ENCODE measurements at regions not wholly inside any gene's neighbourhood (a gene's known extent, or its start where the extent isn't known, plus 50 kb on each side); places are given as distances from the start of the nearest gene placed in this dataset.

GRCh38 chr6:71106276-71106675 lies 149.4 kb upstream of the B3GAT2 start:
- H3K27me3 ChIP-seq, result no peaks in the 10 kb centered on the region
- DNase-seq, result no peak
- WGBS, 2 donors, result 88 to 98% methylated on average over 3 of the region's 3 CpGs
- H3K27ac ChIP-seq, result no peak overlapping the region
- peaks cover 9% of the 10 kb centered on the region for H3K4me1 ChIP-seq
- H3K4me3 ChIP-seq, result no peak overlapping the region
- H3K36me3 ChIP-seq (replicated peaks in 1 of 2; ENCODE audit: insufficient read depth in 1 of 2, low read depth in 2 of 2), result no peaks in the 10 kb centered on the region
- peaks cover 0 to 3% (median 0%) of the 10 kb centered on the region in 3 donors for H3K9me3 ChIP-seq
- no peak for TF ChIP-seq POLR2A (IDR thresholded peaks at IDR 0.05)
- no peak for TF ChIP-seq CTCF (IDR thresholded peaks at IDR 0.05)
- ATAC-seq, result no peak
- intact Hi-C loops (cut with DNase I), result no loop called here

GRCh38 chr6:71107911-71108420 lies 151.1 kb upstream of the B3GAT2 start:
- Histone ChIP-seq H3K27me3 (no peaks in the 10 kb centered on the region), H3K4me3 (no peak overlapping the region), H3K9me3 (no peaks in the 10 kb centered on the region), H3K27ac (peak overlapping the region in 2 of 4 donors; percentile 5 to 8), H3K36me3 (replicated peaks in 1 of 2; ENCODE audit: insufficient read depth in 1 of 2, low read depth in 2 of 2) (no peaks in the 10 kb centered on the region), H3K4me1 (peaks cover 9% of the 10 kb centered on the region)
- intact Hi-C loops (cut with DNase I), result no loop called here
- TF ChIP-seq CTCF (IDR thresholded peaks at IDR 0.05), result no peak
- TF ChIP-seq POLR2A (IDR thresholded peaks at IDR 0.05), result no peak
- 19 to 25% methylated on average over 6 of the region's 6 CpGs for WGBS, 2 donors
- DNase-seq, result peak in 1 of 4 donors; percentile 6
- ATAC-seq, result peak; percentile 56

GRCh38 chr6:71114544-71114943 lies 157.7 kb upstream of the B3GAT2 start:
- no peaks in the 10 kb centered on the region for H3K27me3 ChIP-seq
- no peaks in the 10 kb centered on the region for H3K36me3 ChIP-seq (replicated peaks in 1 of 2; ENCODE audit: insufficient read depth in 1 of 2, low read depth in 2 of 2)
- no peak overlapping the region for H3K27ac ChIP-seq
- ATAC-seq (no peak), DNase-seq (no peak)
- TF ChIP-seq POLR2A (IDR thresholded peaks at IDR 0.05), result no peak
- TF ChIP-seq CTCF (IDR thresholded peaks at IDR 0.05), result no peak
- WGBS, 2 donors, result 11 to 14% methylated on average over 4 of the region's 4 CpGs
- no peaks in the 10 kb centered on the region for H3K9me3 ChIP-seq
- no peak overlapping the region for H3K4me3 ChIP-seq
- intact Hi-C loops (cut with DNase I), result no loop called here
- H3K4me1 ChIP-seq, result no peaks in the 10 kb centered on the region

GRCh38 chr6:71114986-71115385 lies 158.1 kb upstream of the B3GAT2 start:
- DNase-seq, result no peak
- intact Hi-C loops (cut with DNase I), result no loop called here
- TF ChIP-seq CTCF (IDR thresholded peaks at IDR 0.05) (no peak), POLR2A (IDR thresholded peaks at IDR 0.05) (no peak)
- no peak overlapping the region for H3K4me3 ChIP-seq
- H3K36me3 ChIP-seq (replicated peaks in 1 of 2; ENCODE audit: insufficient read depth in 1 of 2, low read depth in 2 of 2), result no peaks in the 10 kb centered on the region
- no peaks in the 10 kb centered on the region for H3K27me3 ChIP-seq
- H3K4me1 ChIP-seq, result no peaks in the 10 kb centered on the region
- no peaks in the 10 kb centered on the region for H3K9me3 ChIP-seq
- no peak for ATAC-seq
- H3K27ac ChIP-seq, result no peak overlapping the region

GRCh38 chr6:71119560-71119959 lies 162.7 kb upstream of the B3GAT2 start:
- 39 to 42% methylated on average over 1 of the region's 1 CpG for WGBS, 2 donors
- ATAC-seq, result no peak
- TF ChIP-seq CTCF (IDR thresholded peaks at IDR 0.05) (no peak), POLR2A (IDR thresholded peaks at IDR 0.05) (no peak)

More at GRCh38 chr6:71119560-71119959, 162.7 kb upstream of the B3GAT2 start:
- intact Hi-C loops (cut with DNase I), result no loop called here
- no peak overlapping the region for H3K4me3 ChIP-seq
- peaks cover 0 to 2% (median 0%) of the 10 kb centered on the region in 3 donors for H3K9me3 ChIP-seq
- H3K36me3 ChIP-seq (replicated peaks in 1 of 2; ENCODE audit: insufficient read depth in 1 of 2, low read depth in 2 of 2), result no peaks in the 10 kb centered on the region
- H3K27ac ChIP-seq, result no peak overlapping the region
- H3K4me1 ChIP-seq, result no peaks in the 10 kb centered on the region
- DNase-seq, result no peak
- no peaks in the 10 kb centered on the region for H3K27me3 ChIP-seq

Measured in body of pancreas (tissue), 4 donors.